A673 (cell line): ENCODE measurements at regions not wholly inside any gene's neighbourhood (a gene's known extent, or its start where the extent isn't known, plus 50 kb on each side); places are given as distances from the start of the nearest gene placed in this dataset.

Source experiments
- BruUV-seq: library from RNA; stranded (reverse); fragments of 400-500 nt; replicated peaks from 2 replicates; lab custom pipeline; 2021; lab: Mats Ljungman, UMichigan
- CTCF ChIA-PET: fragments of 300-600 bp; sonication (Branson Sonifier 250); formaldehyde crosslinking; loops from one replicate; lab custom pipeline; 2022; ENCODE audit warnings: antibody characterized with exemption; lab: Charles Lee
- POLR2A ChIA-PET: fragments of 300-600 bp; sonication (Branson Sonifier 250); formaldehyde crosslinking; loops from one replicate; lab custom pipeline; 2022; ENCODE audit warnings: antibody characterized with exemption; ENCODE audit not compliant: low non-redundant PET; lab: Charles Lee
- DNase-seq: peaks from one replicate; pipeline ENCODE4 v3.0.0-alpha.2; 2015; ENCODE audit warnings: low spot score
- H3K27ac ChIP-seq: fragments of 200-600 bp; sonication (generic); 2 replicates; pipeline ENCODE4 v1.5.1; 2016; ENCODE audit warnings: mixed run types, low read depth, mild to moderate bottlenecking, mixed read lengths, antibody characterized with exemption, low read length; ENCODE audit not compliant: poor library complexity, severe bottlenecking
- H3K27me3 ChIP-seq: fragments of 200-600 bp; sonication (generic); replicated peaks from 2 replicates; pipeline ENCODE4 v1.6.1; 2017; ENCODE audit warnings: mixed run types, low read depth, mild to moderate bottlenecking, mixed read lengths, antibody characterized with exemption, low read length; ENCODE audit not compliant: insufficient read depth, poor library complexity
- H3K36me3 ChIP-seq: fragments of 200-600 bp; sonication (generic); 2 replicates; pipeline ENCODE4 v1.6.1; 2016; ENCODE audit warnings: mixed run types, mild to moderate bottlenecking, mixed read lengths, antibody characterized with exemption, low read length; ENCODE audit not compliant: insufficient read depth, poor library complexity, severe bottlenecking
- H3K4me1 ChIP-seq: fragments of 200-600 bp; sonication (generic); 2 replicates; pipeline ENCODE4 v1.6.1; 2017; ENCODE audit warnings: mixed run types, mild to moderate bottlenecking, mixed read lengths, antibody characterized with exemption, low read length; ENCODE audit not compliant: insufficient read depth, poor library complexity, severe bottlenecking
- H3K4me3 ChIP-seq: fragments of 200-600 bp; sonication (generic); 2 replicates; pipeline ENCODE4 v1.5.1; 2016; ENCODE audit warnings: low read depth, mixed run types, mild to moderate bottlenecking, mixed read lengths, low read length; ENCODE audit not compliant: poor library complexity, severe bottlenecking
- H3K9me3 ChIP-seq: fragments of 200-600 bp; sonication (generic); 2 replicates; pipeline ENCODE4 v1.6.1; 2016; ENCODE audit warnings: mixed run types, low read depth, mild to moderate bottlenecking, mixed read lengths, antibody characterized with exemption, low read length; ENCODE audit not compliant: poor library complexity, severe bottlenecking
- CTCF ChIP-seq: fragments of 300-800, 200-600 bp; sonication (generic); conservative IDR thresholded peaks from 2 replicates; pipeline ENCODE4 v1.5.1; 2017; ENCODE audit warnings: low read depth, mild to moderate bottlenecking, antibody characterized with exemption, low read length, moderate library complexity, mixed read lengths
- EZH2 ChIP-seq: fragments of 200-600 bp; sonication (generic); IDR thresholded peaks from 2 replicates; pipeline ENCODE4 v1.6.1; 2017; ENCODE audit warnings: borderline replicate concordance, low read depth, mild to moderate bottlenecking, mixed read lengths, antibody characterized with exemption, low read length; ENCODE audit not compliant: poor library complexity, severe bottlenecking
- intact Hi-C: fragments of 100-400 bp; cut with micrococcal nuclease; formaldehyde crosslinking; loops from one replicate; pipeline ENCODE4 v1.10.0; 2022; ENCODE audit not compliant: unreplicated experiment

DNA sequence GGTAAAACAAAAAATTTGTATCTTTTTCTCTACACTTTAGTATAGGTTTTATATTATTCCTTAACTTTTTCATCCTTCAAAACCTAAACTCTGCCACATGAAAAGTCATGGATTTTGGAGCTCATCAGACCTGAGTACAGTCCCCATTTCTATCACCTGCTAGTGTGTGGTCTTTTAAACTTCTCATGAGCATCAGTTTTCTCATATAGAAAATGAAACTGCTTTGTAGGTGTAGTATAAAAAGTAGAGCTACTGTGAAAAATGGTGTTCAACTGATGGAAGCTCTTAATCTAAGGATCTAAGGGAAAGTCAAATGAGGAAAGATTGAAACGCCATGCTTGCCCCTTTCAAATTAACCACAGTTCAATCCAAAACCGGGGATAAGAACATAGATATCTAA is 686.5 kb downstream of the MECOM start:
- Histone ChIP-seq H3K9me3 (no peaks in the 10 kb centered on the region), H3K4me1 (no peaks in the 10 kb centered on the region), H3K36me3 (no peaks in the 10 kb centered on the region), H3K4me3 (no peak overlapping the region), H3K27me3 (peaks cover 9% of the 10 kb centered on the region), H3K27ac (no peak overlapping the region)
- DNase-seq = no peak
- CTCF ChIA-PET = no interaction called here
- intact Hi-C loops = no loop called here
- no TSS peak for BruUV-seq
- TF ChIP-seq CTCF (no peak), EZH2 (no peak)
- POLR2A ChIA-PET = no interaction called here

DNA sequence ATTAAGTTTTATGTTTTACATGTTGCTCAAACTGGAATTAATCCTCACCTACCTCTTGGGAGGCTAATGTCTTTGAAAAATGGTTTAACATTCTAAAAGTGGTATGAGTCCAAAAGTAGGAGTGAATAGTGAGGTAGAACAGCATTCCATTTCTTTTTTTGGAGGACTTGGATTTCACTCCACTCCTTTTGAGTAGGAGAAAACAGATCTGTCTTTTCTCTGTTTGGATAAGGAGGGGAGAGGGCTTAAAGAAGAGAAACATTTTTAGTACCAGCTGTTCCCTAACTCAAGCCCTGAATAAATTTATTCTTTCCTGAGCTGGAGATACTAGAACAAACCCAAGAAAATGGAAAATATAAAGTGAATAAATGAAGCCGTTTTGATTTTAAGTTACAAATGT is 687.9 kb downstream of the MECOM start:
- ChIA-PET CTCF (no interaction called here), POLR2A (no interaction called here)
- no TSS peak for BruUV-seq
- DNase-seq = no peak
- Histone ChIP-seq H3K9me3 (no peaks in the 10 kb centered on the region), H3K4me1 (no peaks in the 10 kb centered on the region), H3K27me3 (peaks cover 5% of the 10 kb centered on the region), H3K27ac (no peak overlapping the region), H3K36me3 (no peaks in the 10 kb centered on the region), H3K4me3 (no peak overlapping the region)
- intact Hi-C loops = no loop called here
- no peak for TF ChIP-seq CTCF
- no peak for TF ChIP-seq EZH2

- POLR2A ChIA-PET = no interaction called here
- no peaks in the 10 kb centered on the region for H3K9me3 ChIP-seq
- H3K27me3 ChIP-seq = peaks cover 9% of the 10 kb centered on the region
- TF ChIP-seq CTCF = no peak
- no peak for DNase-seq
- H3K27ac ChIP-seq = no peak overlapping the region
- H3K4me3 ChIP-seq = no peak overlapping the region
- CTCF ChIA-PET = no interaction called here
- no peaks in the 10 kb centered on the region for H3K36me3 ChIP-seq
- intact Hi-C loops = no loop called here
- no peaks in the 10 kb centered on the region for H3K4me1 ChIP-seq
- BruUV-seq = no TSS peak
Observed at GRCh38 chr3:168974617-168975403, 688.7 kb downstream of the MECOM start.
